Thyroid gland (tissue), 4 donors: ENCODE measurements at regions not wholly inside any gene's neighbourhood (a gene's known extent, or its start where the extent isn't known, plus 50 kb on each side); places are given as distances from the start of the nearest gene placed in this dataset.

Experiments used
- DNase-seq, 2 donors: peaks; one replicate each; pipeline ENCODE4 v3.0.0-alpha.2; 2019
- H3K27ac ChIP-seq, 3 donors: fragments of 200-600 bp; sonication (generic); 1 replicate in 2 of 3; 2 replicates in 1 of 3; pipeline ENCODE4 v1.5.1; 2016 to 2019; ENCODE audit warnings: mild to moderate bottlenecking in 1 of 3, moderate library complexity in 1 of 3
- H3K27me3 ChIP-seq: fragments of 200-600 bp; sonication (generic); one replicate; pipeline ENCODE4 v1.5.1; 2019
- H3K36me3 ChIP-seq, 2 donors: fragments of 200-600 bp; sonication (generic); one replicate each; pipeline ENCODE4 v1.5.1; 2016 to 2019
- H3K4me1 ChIP-seq, 2 donors: fragments of 200-600 bp; sonication (generic); one replicate each; pipeline ENCODE4 v1.5.1; 2017 to 2019
- H3K4me3 ChIP-seq, 3 donors: fragments of 200-600 bp; sonication (generic); replicated peaks in 1 of 3; 1 replicate in 2 of 3; 2 replicates in 1 of 3; pipeline ENCODE4 v1.5.1; 2016; ENCODE audit warnings: mild to moderate bottlenecking in 1 of 3
- H3K9me3 ChIP-seq: fragments of 200-600 bp; sonication (generic); one replicate; pipeline ENCODE4 v1.5.1; 2017
- CTCF ChIP-seq, 6 experiments: fragments of 200-600 bp in 3 of 6; fragments of 450-650 bp in 3 of 6; sonication (generic) in 3 of 6; IDR thresholded peaks; one replicate each; pipeline ENCODE4 v1.5.1; 2016 to 2019; ENCODE audit warnings: antibody characterized with exemption in 6 of 6, mild to moderate bottlenecking in 2 of 6, inconsistent platforms in 1 of 6, moderate library complexity in 1 of 6
- POLR2A ChIP-seq, 2 donors: fragments of 450-650 bp; IDR thresholded peaks; one replicate each; pipeline ENCODE4 v1.6.1; 2017; ENCODE audit warnings: antibody characterized with exemption in 2 of 2, mild to moderate bottlenecking in 2 of 2, moderate library complexity in 1 of 2
- WGBS, 2 donors: methylation state at CpG; one replicate each; pipeline ENCODE4 v1.1.5; 2017; 5-methylcytosine and 5-hydroxymethylcytosine counted together
- intact Hi-C: fragments of 100-400 bp; cut with DNase I; formaldehyde crosslinking; loops from one replicate; pipeline ENCODE4 v1.15.1; 2023

- intact Hi-C loops = no loop called here
These were observed 98.8 kb upstream of the GATB start for GRCh38 chr4:151859641-151860040.

GRCh38 chr4:151858356-151858755, 97.5 kb upstream of the GATB start:
- intact Hi-C loops = no loop called here
- DNase-seq = no peak
- Histone ChIP-seq H3K4me3 (no peak overlapping the region), H3K36me3 (no peaks in the 10 kb centered on the region), H3K9me3 (no peaks in the 10 kb centered on the region), H3K4me1 (no peaks in the 10 kb centered on the region), H3K27ac (no peak overlapping the region), H3K27me3 (no peaks in the 10 kb centered on the region)
- TF ChIP-seq CTCF (IDR thresholded peaks at IDR 0.05) (no peak), POLR2A (IDR thresholded peaks at IDR 0.05) (no peak)
- WGBS, 2 donors = 72 to 87% methylated on average over 4 of the region's 4 CpGs

More at GRCh38 chr4:151859641-151860040, 98.8 kb upstream of the GATB start:
- Histone ChIP-seq H3K36me3 (no peaks in the 10 kb centered on the region), H3K9me3 (no peaks in the 10 kb centered on the region), H3K27ac (no peak overlapping the region), H3K27me3 (no peaks in the 10 kb centered on the region), H3K4me3 (no peak overlapping the region), H3K4me1 (no peaks in the 10 kb centered on the region)
- TF ChIP-seq CTCF (IDR thresholded peaks at IDR 0.05) = no peak
- DNase-seq = no peak
- 89 to 90% methylated on average over 3 of the region's 3 CpGs for WGBS, 2 donors

GRCh38 chr4:151857368-151857767, 96.6 kb upstream of the GATB start:
- intact Hi-C loops = no loop called here
- H3K4me1 ChIP-seq = no peaks in the 10 kb centered on the region
- H3K27me3 ChIP-seq = no peaks in the 10 kb centered on the region
- no peak overlapping the region for H3K4me3 ChIP-seq
- H3K27ac ChIP-seq = no peak overlapping the region
- DNase-seq = no peak
- H3K9me3 ChIP-seq = no peaks in the 10 kb centered on the region
- no peaks in the 10 kb centered on the region for H3K36me3 ChIP-seq
- no peak for TF ChIP-seq CTCF (IDR thresholded peaks at IDR 0.05)
- TF ChIP-seq POLR2A (IDR thresholded peaks at IDR 0.05) = no peak
- 38 to 50% methylated on average over 4 of the region's 4 CpGs for WGBS, 2 donors

GRCh38 chr4:151855747-151856146, 94.9 kb upstream of the GATB start:
- intact Hi-C loops = no loop called here
- no peak for DNase-seq
- H3K27ac ChIP-seq = no peak overlapping the region
- no peak for TF ChIP-seq POLR2A (IDR thresholded peaks at IDR 0.05)
- TF ChIP-seq CTCF (IDR thresholded peaks at IDR 0.05) = no peak
- H3K4me1 ChIP-seq = no peaks in the 10 kb centered on the region
- H3K9me3 ChIP-seq = no peaks in the 10 kb centered on the region
- no peaks in the 10 kb centered on the region for H3K36me3 ChIP-seq
- 92 to 95% methylated on average over 1 of the region's 1 CpG for WGBS, 2 donors
- H3K4me3 ChIP-seq = no peak overlapping the region
- no peaks in the 10 kb centered on the region for H3K27me3 ChIP-seq

GRCh38 chr4:151854731-151855130, 93.9 kb upstream of the GATB start:
- no peaks in the 10 kb centered on the region for H3K4me1 ChIP-seq
- H3K4me3 ChIP-seq = no peak overlapping the region
- no peaks in the 10 kb centered on the region for H3K27me3 ChIP-seq
- no peaks in the 10 kb centered on the region for H3K9me3 ChIP-seq
- no peak overlapping the region for H3K27ac ChIP-seq
- intact Hi-C loops = no loop called here
- no peak for TF ChIP-seq POLR2A (IDR thresholded peaks at IDR 0.05)
- no peak for TF ChIP-seq CTCF (IDR thresholded peaks at IDR 0.05)
- no peaks in the 10 kb centered on the region for H3K36me3 ChIP-seq
- DNase-seq = no peak
- 50 to 100% methylated on average over 1 of the region's 1 CpG for WGBS, 2 donors
